CD4-positive, CD25-positive, alpha-beta regulatory T cell (primary cell): ENCODE measurements at regions not wholly inside any gene's neighbourhood (a gene's known extent, or its start where the extent isn't known, plus 50 kb on each side); places are given as distances from the start of the nearest gene placed in this dataset.

ENCODE experiments used
- ATAC-seq, 2 donors: fragments of 150-1000 bp; cut with Tn5 transposase; one replicate each; pipeline ENCODE4 v1.10.0; 2021; ENCODE audit warnings: low read depth in 2 of 2, moderate number of reproducible peaks in 2 of 2, moderate library complexity in 1 of 2
- DNase-seq, 3 donors: peaks; one replicate each; pipeline versions ENCODE4 v3.0.0 to v3.0.0-alpha.2; 2012 to 2022; ENCODE audit warnings: mixed read lengths in 1 of 3
- H3K27ac ChIP-seq: one replicate; pipeline ENCODE4 v1.7.0; 2013; ENCODE audit warnings: mild to moderate bottlenecking, low read length; ENCODE audit not compliant: insufficient read depth, poor library complexity, severe bottlenecking
- H3K27me3 ChIP-seq: one replicate; pipeline ENCODE4 v1.7.0; 2013; ENCODE audit warnings: low read length; ENCODE audit not compliant: control insufficient read depth, insufficient read depth
- H3K36me3 ChIP-seq: one replicate; pipeline ENCODE4 v1.7.0; 2013; ENCODE audit warnings: mild to moderate bottlenecking, low read length, moderate library complexity; ENCODE audit not compliant: control insufficient read depth, insufficient read depth
- H3K4me1 ChIP-seq: 2 replicates; pipeline ENCODE4 v1.7.0; 2013; ENCODE audit warnings: mild to moderate bottlenecking, low read length; ENCODE audit not compliant: insufficient read depth, control insufficient read depth, poor library complexity, severe bottlenecking
- H3K4me3 ChIP-seq: one replicate; pipeline ENCODE4 v1.7.0; 2013; ENCODE audit warnings: low read depth, mild to moderate bottlenecking, low read length, moderate library complexity
- H3K9me3 ChIP-seq, 2 experiments: 1 replicate in 1 of 2; 2 replicates in 1 of 2; pipeline ENCODE4 v1.7.0; 2013; ENCODE audit warnings: low read length in 2 of 2, mild to moderate bottlenecking in 1 of 2, moderate library complexity in 1 of 2; ENCODE audit not compliant: control insufficient read depth in 2 of 2
- H3K27ac Mint-ChIP-seq, 3 donors: one replicate each; pipeline ENCODE4 v1.8.0; 2020 to 2022; ENCODE audit warnings: mild to moderate bottlenecking in 3 of 3, mixed read lengths in 3 of 3, moderate library complexity in 2 of 3
- H3K27me3 Mint-ChIP-seq: one replicate; pipeline ENCODE4 v1.8.0; 2022; ENCODE audit warnings: mild to moderate bottlenecking, mixed read lengths
- H3K36me3 Mint-ChIP-seq: one replicate; pipeline ENCODE4 v1.8.0; 2020; ENCODE audit warnings: mixed read lengths
- H3K4me1 Mint-ChIP-seq, 4 donors: one replicate each; pipeline ENCODE4 v1.8.0; 2020 to 2022; ENCODE audit warnings: mixed read lengths in 4 of 4, mild to moderate bottlenecking in 1 of 4
- H3K4me3 Mint-ChIP-seq, 4 donors: one replicate each; pipeline ENCODE4 v1.8.0; 2020 to 2022; ENCODE audit warnings: mild to moderate bottlenecking in 4 of 4, mixed read lengths in 4 of 4, moderate library complexity in 3 of 4
- H3K9me3 Mint-ChIP-seq, 7 donors: one replicate each; pipeline ENCODE4 v1.8.0; 2020 to 2022; ENCODE audit warnings: mixed read lengths in 7 of 7, mild to moderate bottlenecking in 3 of 7, moderate library complexity in 2 of 7

DNA sequence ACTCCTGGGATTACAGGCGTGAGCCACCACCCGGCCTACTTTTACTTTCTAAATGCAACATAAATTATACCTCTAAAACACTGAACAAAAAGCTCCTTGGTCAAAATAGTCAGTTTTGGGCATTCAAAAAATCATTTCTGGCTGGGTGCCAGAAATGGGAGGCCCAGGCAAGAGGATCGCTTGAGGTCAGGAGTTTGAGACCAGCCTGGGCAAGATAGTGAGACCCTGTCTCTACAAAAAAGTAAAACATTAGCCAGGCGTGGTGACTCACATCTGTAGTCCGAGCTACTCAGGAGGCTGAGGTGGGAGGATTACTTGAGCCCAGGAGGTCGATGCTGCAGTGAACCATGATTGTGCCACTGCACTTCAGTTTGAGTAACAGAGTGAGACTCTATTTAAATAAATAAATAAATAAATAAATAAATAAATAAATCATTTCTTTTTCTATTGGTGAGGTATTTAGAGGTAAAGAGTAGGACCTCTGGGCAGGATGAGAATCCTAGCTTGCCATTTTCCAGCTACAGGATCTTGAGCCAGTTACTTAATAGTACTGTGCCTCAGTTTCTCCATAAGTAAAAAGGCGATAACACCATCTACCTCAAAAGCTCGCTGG is 87.6 kb downstream of the SKIDA1 start:
- no peaks in the 10 kb centered on the region for H3K9me3 Mint-ChIP-seq
- peaks cover 7% of the 10 kb centered on the region for H3K27me3 Mint-ChIP-seq
- no peaks in the 10 kb centered on the region for H3K9me3 ChIP-seq
- H3K4me1 Mint-ChIP-seq: no peaks in the 10 kb centered on the region
- H3K36me3 Mint-ChIP-seq: no peaks in the 10 kb centered on the region
- DNase-seq (no peak), ATAC-seq (no peak)
- no peaks in the 10 kb centered on the region for H3K27me3 ChIP-seq
- no peaks in the 10 kb centered on the region for H3K4me1 ChIP-seq
- H3K27ac ChIP-seq: no peak overlapping the region
- no peaks in the 10 kb centered on the region for H3K36me3 ChIP-seq
- H3K4me3 ChIP-seq: no peak overlapping the region
- no peak overlapping the region for H3K27ac Mint-ChIP-seq
- H3K4me3 Mint-ChIP-seq: no peak overlapping the region

DNA sequence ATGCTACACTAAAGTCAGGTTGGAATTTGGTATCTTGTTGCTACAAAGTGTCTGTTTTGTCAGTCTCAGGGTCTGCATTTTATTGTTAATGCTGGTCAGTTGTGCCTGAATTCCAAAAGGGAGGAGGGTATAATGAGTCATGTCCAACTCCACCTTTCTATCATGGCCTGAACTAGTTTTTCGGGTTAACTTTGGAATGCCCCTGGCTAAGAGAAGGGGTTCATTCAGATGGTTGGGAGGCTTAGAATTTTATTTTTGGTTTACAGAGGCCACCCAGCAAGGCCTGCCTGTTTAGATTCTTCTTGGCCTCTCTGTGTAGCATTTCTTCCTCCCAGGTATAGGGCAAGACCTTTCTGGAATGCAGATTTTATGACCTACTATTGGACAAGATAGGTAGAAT is 93.2 kb downstream of the SKIDA1 start:
- Mint-ChIP-seq H3K36me3 (no peaks in the 10 kb centered on the region), H3K9me3 (peaks cover 0 to 5% (median 1%) of the 10 kb centered on the region in 7 donors), H3K4me1 (no peaks in the 10 kb centered on the region), H3K4me3 (no peak overlapping the region), H3K27me3 (peaks cover 12% of the 10 kb centered on the region), H3K27ac (no peak overlapping the region)
- Histone ChIP-seq H3K27ac (no peak overlapping the region), H3K4me3 (no peak overlapping the region), H3K4me1 (no peaks in the 10 kb centered on the region), H3K36me3 (no peaks in the 10 kb centered on the region), H3K27me3 (no peaks in the 10 kb centered on the region), H3K9me3 (no peaks in the 10 kb centered on the region)
- DNase-seq (no peak), ATAC-seq (no peak)

DNA sequence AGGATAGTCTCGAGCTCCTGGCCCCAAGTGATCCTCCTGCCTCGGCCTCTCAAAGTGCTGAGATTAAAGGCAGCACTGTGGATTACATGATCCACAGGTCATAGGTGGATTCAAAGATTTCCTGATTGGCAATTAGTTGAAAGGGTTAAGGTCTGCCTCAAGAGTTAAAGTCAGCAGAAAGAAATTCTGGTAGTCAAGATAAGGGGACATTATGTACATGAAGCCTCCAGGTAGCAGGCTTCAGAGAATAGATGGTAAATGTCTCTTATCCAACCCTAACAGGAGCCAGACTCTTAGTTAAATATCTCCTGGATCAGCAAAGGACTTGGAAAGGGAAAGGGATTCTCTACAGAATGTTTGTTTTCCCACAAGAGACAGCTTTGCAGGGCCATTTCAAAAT is 93.7 kb downstream of the SKIDA1 start:
- no peak for ATAC-seq
- Mint-ChIP-seq H3K36me3 (no peaks in the 10 kb centered on the region), H3K27ac (no peak overlapping the region)

DNA sequence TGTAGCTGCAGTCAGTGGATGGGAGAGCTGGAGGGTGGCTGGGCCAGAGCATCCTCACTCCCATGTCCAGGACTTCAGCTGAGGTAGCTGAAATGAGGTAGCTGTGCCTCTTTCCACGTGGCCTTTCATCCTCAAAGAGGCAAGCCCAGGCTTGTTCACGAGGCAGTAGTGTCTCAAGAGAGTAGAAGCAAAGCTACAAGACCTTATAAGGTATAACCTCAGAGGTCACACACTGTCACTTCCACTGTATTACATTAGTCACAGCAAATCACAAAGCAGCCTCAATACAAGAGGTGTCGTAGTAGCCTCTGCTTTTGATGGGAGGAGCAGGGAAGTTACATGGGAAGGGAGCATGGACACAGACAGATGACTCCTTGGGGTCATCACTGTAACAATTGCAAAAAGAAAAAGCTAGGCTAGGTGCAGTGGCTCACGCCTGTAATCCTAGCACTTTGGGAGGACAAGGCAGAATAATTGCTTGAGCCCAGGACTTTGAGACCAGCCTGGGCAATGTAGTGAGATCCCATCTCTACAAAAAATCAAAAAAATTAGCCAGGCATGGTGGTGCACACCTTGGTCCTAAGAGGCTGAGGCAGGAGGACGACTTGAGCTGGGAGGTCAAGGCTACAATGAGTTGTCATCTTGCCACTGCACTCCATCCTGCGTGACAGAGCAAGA is 97.5 kb downstream of the SKIDA1 start:
- H3K27me3 Mint-ChIP-seq: peaks cover 10% of the 10 kb centered on the region
- Histone ChIP-seq H3K4me3 (no peak overlapping the region), H3K9me3 (no peaks in the 10 kb centered on the region), H3K36me3 (no peaks in the 10 kb centered on the region), H3K4me1 (no peaks in the 10 kb centered on the region), H3K27me3 (no peaks in the 10 kb centered on the region), H3K27ac (no peak overlapping the region)
- H3K4me1 Mint-ChIP-seq: no peaks in the 10 kb centered on the region
- no peak for ATAC-seq
- peak in 1 of 3 donors; percentile 30 for DNase-seq
- H3K36me3 Mint-ChIP-seq: no peaks in the 10 kb centered on the region
- H3K4me3 Mint-ChIP-seq: no peak overlapping the region
- peaks cover 0 to 5% (median 2%) of the 10 kb centered on the region in 7 donors for H3K9me3 Mint-ChIP-seq
- no peak overlapping the region for H3K27ac Mint-ChIP-seq

More for the DNA sequence above, 93.7 kb downstream of the SKIDA1 start:
- Mint-ChIP-seq H3K4me3 (no peak overlapping the region), H3K27me3 (peaks cover 15% of the 10 kb centered on the region), H3K9me3 (peaks cover 0 to 5% (median 2%) of the 10 kb centered on the region in 7 donors), H3K4me1 (no peaks in the 10 kb centered on the region)
- Histone ChIP-seq H3K4me1 (no peaks in the 10 kb centered on the region), H3K36me3 (no peaks in the 10 kb centered on the region), H3K9me3 (no peaks in the 10 kb centered on the region), H3K27ac (no peak overlapping the region), H3K4me3 (no peak overlapping the region), H3K27me3 (no peaks in the 10 kb centered on the region)
- no peak for DNase-seq

DNA sequence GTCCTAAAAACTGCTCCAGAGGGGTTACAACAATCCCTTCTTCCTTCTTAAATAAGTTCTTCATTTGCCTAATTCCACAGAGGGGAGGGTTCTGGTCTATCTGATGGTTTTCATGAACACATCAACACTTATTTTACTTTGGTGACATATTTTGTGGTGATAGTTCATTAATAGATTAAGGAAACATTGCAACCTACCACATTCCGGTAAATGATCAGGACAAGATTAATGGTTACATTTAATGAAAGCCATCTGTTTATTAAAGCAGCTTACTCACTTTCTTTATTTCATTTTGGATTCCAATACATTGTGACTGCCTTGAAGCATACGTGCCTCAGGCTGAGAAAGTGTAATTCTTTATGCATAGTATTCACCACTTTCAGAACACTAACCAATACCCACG is 101.0 kb downstream of the SKIDA1 start:
- no peak overlapping the region for H3K27ac ChIP-seq
- H3K36me3 ChIP-seq: no peaks in the 10 kb centered on the region
- Mint-ChIP-seq H3K27ac (no peak overlapping the region), H3K4me1 (no peaks in the 10 kb centered on the region), H3K36me3 (no peaks in the 10 kb centered on the region), H3K4me3 (no peak overlapping the region), H3K27me3 (peaks cover 10% of the 10 kb centered on the region), H3K9me3 (peaks cover 0 to 5% (median 0%) of the 10 kb centered on the region in 7 donors)
- no peaks in the 10 kb centered on the region for H3K27me3 ChIP-seq
- no peak overlapping the region for H3K4me3 ChIP-seq
- no peaks in the 10 kb centered on the region for H3K9me3 ChIP-seq
- H3K4me1 ChIP-seq: no peaks in the 10 kb centered on the region
- ATAC-seq (no peak), DNase-seq (no peak)

DNA sequence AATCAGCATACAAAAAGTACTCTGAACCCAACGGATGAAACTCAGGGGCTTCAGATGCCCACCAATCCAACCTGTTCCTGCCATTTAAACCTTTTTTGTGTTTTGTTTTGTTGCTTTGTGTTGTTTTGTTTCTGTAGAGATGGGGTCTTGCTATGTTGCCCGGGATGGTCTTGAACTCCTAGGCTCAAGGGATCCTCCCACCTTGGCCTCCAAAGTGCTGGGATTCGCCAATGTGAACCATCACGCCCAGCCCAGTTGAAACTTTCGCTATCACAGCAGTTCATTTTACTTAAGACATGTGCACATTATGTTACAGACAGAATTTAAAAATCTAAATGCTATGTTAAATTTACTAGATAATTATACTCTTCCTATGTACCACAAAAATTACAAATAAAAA is 101.6 kb downstream of the SKIDA1 start:
- no peaks in the 10 kb centered on the region for H3K4me1 Mint-ChIP-seq
- ATAC-seq: no peak
- H3K27ac Mint-ChIP-seq: no peak overlapping the region
- H3K27ac ChIP-seq: no peak overlapping the region
- no peaks in the 10 kb centered on the region for H3K36me3 Mint-ChIP-seq
- DNase-seq: no peak
- H3K9me3 Mint-ChIP-seq: peaks cover 0 to 5% (median 0%) of the 10 kb centered on the region in 7 donors
- no peaks in the 10 kb centered on the region for H3K4me1 ChIP-seq
- no peaks in the 10 kb centered on the region for H3K9me3 ChIP-seq
- no peak overlapping the region for H3K4me3 Mint-ChIP-seq
- H3K4me3 ChIP-seq: no peak overlapping the region
- H3K36me3 ChIP-seq: no peaks in the 10 kb centered on the region
- H3K27me3 ChIP-seq: no peaks in the 10 kb centered on the region
- peaks cover 10% of the 10 kb centered on the region for H3K27me3 Mint-ChIP-seq

DNA sequence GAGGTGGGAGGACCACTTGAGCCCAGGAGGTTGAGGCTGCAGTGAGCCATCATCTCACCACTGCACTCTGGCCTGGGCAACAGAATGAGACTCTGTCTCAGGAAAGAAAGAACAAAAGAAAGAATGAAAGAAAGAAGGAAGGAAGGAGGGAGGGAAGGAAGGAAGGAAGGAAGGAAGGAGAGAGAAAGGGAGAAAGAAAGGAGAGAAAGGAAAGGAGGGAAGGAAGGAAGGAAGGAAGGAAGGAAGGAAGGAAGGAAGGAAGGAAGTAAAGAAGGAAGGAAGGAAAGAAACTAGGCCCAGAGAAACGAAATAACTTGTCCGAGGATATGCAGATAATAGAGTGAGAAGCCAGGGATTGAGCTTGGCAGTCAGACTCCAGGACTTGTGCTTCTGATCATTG is 102.1 kb downstream of the SKIDA1 start:
- ATAC-seq: no peak
- H3K4me1 ChIP-seq: no peaks in the 10 kb centered on the region
- Mint-ChIP-seq H3K36me3 (no peaks in the 10 kb centered on the region), H3K4me3 (no peak overlapping the region), H3K9me3 (peaks cover 0 to 5% (median 0%) of the 10 kb centered on the region in 7 donors), H3K4me1 (no peaks in the 10 kb centered on the region), H3K27ac (no peak overlapping the region), H3K27me3 (peaks cover 10% of the 10 kb centered on the region)
- no peak overlapping the region for H3K4me3 ChIP-seq
- no peak for DNase-seq
- H3K27ac ChIP-seq: no peak overlapping the region
- H3K27me3 ChIP-seq: no peaks in the 10 kb centered on the region
- H3K9me3 ChIP-seq: no peaks in the 10 kb centered on the region
- no peaks in the 10 kb centered on the region for H3K36me3 ChIP-seq

DNA sequence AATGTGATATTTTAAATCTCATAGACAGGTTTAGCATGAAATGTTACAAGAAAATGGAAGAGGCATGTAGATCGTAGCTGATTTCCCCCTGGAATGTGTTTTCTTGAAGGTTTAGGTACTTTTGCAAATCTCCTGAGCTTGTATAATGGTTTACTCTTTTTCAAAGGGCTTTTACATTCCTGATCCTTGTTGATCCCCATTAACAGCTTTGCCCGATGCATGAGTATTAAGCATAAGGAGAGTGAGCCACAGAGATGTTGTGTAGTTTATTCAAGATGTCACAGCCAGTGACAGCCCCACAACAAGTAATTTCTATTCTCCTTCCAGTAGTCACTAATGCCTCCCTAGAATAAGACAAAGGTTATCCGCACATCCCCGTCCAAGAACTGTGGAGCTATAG is 103.7 kb downstream of the SKIDA1 start:
- ATAC-seq: no peak
- Mint-ChIP-seq H3K4me3 (no peak overlapping the region), H3K36me3 (no peaks in the 10 kb centered on the region), H3K27ac (no peak overlapping the region), H3K4me1 (no peaks in the 10 kb centered on the region), H3K27me3 (peaks cover 14% of the 10 kb centered on the region), H3K9me3 (no peaks in the 10 kb centered on the region)
- H3K36me3 ChIP-seq: no peaks in the 10 kb centered on the region
- H3K4me1 ChIP-seq: no peaks in the 10 kb centered on the region
- no peak for DNase-seq
- H3K27me3 ChIP-seq: no peaks in the 10 kb centered on the region
- H3K27ac ChIP-seq: no peak overlapping the region
- no peak overlapping the region for H3K4me3 ChIP-seq
- H3K9me3 ChIP-seq: no peaks in the 10 kb centered on the region
